IPS DF 4.7 (cell line): ENCODE measurements at regions not wholly inside any gene's neighbourhood (a gene's known extent, or its start where the extent isn't known, plus 50 kb on each side); places are given as distances from the start of the nearest gene placed in this dataset.

Source experiments
- DNase-seq: peaks from one replicate; pipeline ENCODE4 v3.0.0-alpha.2; 2013; ENCODE audit warnings: low spot score; ENCODE audit errors: extremely low read depth

GRCh38 chr22:48609279-48609865 is 1218.3 kb downstream of the BRD1 start:
- no peak for DNase-seq

GRCh38 chr22:48607901-48608662 is 1219.6 kb downstream of the BRD1 start:
- DNase-seq, result no peak

DNA sequence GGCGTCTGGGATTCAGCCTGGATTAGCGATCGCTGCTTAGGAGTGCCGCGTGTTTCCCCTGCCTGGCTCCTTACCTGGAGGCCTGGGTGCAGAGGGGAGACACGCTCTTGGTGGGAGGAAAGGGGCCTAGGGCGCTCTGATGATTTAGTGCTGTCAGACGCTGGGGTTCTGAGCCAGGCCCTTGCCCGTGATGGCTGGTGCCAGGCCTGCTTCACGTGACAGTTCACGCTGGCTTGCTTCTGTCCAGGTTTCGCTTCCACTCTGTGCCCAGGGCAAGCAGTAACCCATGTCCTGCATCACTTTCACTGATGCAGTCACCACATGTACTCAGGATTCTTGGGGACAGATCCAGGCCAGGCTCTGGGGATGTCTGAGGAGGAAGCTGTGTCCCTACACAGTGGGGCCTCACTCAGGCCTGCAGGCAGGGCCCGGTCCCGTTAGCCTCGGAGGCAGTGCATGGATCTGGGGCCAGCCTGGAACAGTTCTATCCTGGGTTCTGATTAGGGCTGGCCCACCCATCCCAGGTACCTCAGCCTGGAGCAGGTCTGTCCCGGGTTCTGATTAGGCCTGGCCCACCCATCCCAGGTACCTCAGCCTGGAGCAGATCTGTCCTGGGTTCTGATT is 1220.9 kb downstream of the BRD1 start:
- DNase-seq, result no peak

GRCh38 chr22:48605856-48606481 is 1221.7 kb downstream of the BRD1 start:
- DNase-seq, result no peak

GRCh38 chr22:48605125-48605524 is 1222.5 kb downstream of the BRD1 start:
- DNase-seq, result no peak

GRCh38 chr22:48603621-48604320 is 1223.9 kb downstream of the BRD1 start:
- DNase-seq, result no peak

DNA sequence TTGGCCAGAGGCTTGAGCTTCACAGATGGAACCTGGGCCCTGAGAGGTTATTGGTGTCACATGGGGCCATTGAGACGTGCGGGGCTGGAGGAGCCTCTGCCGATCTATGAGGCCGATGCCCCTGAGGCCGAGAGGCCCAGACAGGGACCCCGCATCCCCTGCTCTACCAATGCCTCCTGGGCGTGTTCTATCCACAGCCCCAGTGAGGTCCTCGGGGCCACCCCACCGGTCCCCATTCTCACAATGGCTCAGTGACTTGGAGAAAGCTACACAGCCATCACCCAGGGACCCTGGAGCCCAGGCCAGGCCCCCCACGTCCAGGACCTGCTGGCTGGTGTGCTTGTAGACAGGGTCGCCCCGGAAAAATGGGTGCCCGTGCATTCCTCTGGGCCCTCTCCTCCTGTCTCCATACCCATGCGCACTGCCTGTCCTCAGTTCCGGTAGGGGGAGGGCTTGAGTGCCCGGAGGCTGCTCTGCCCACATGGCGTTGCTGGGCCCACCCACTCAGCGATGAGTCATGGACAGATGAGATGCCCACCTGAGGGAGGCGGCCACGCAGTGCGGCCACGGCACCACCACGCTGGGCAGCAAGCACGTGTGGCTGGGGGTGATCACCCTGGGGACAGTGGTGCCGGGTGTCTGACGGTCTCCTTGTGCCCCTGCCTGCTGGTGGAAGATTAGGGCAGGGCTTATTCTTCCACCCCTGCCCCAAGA is 1224.7 kb downstream of the BRD1 start:
- DNase-seq, result no peak

GRCh38 chr22:48600681-48601080 is 1227.0 kb downstream of the BRD1 start:
- DNase-seq, result no peak

- no peak for DNase-seq
These were observed 1227.5 kb downstream of the BRD1 start for GRCh38 chr22:48600171-48600570.

DNA sequence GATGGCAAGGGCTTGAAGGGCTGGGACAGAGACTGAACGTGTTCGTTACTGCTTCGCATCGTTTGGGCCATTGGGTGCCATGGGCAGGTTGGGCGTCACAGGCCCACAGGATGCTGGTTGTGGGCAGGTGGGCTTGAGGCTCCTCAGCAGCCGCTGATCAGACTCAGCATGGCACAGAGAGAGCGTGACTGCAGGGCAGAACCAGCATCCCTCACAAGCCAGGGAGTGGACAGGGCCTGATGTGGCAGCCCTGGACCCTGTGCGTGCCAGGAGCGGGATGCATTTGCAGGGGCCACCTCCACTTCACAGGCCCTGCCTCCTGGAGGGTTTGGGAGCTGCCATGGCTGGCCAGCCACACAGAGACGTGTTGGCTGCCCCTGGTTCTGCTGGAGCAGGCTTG is 1228.3 kb downstream of the BRD1 start:
- no peak for DNase-seq

- DNase-seq, result no peak
These were observed 1231.4 kb downstream of the BRD1 start for GRCh38 chr22:48596111-48596850.

DNA sequence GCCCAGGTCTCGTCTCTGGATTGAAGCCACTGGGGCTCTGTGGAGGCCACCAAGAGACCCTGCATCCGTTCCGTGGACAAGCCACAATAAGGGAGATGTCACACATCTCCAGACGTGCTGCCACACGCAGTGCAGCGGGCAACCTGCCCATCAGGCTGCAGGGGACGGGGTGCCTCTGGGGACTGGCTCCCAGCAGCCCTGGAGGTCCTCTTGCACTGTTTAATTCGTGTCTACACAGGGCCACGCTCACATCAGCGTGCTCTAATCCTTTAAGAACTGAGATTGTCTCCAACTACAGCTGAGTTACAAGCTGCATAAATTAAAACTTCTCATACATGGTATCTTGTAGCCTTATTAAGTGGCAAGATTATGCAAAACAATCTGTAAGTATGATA is 1232.2 kb downstream of the BRD1 start:
- DNase-seq, result no peak

GRCh38 chr22:48594757-48595510 is 1232.7 kb downstream of the BRD1 start:
- no peak for DNase-seq

DNA sequence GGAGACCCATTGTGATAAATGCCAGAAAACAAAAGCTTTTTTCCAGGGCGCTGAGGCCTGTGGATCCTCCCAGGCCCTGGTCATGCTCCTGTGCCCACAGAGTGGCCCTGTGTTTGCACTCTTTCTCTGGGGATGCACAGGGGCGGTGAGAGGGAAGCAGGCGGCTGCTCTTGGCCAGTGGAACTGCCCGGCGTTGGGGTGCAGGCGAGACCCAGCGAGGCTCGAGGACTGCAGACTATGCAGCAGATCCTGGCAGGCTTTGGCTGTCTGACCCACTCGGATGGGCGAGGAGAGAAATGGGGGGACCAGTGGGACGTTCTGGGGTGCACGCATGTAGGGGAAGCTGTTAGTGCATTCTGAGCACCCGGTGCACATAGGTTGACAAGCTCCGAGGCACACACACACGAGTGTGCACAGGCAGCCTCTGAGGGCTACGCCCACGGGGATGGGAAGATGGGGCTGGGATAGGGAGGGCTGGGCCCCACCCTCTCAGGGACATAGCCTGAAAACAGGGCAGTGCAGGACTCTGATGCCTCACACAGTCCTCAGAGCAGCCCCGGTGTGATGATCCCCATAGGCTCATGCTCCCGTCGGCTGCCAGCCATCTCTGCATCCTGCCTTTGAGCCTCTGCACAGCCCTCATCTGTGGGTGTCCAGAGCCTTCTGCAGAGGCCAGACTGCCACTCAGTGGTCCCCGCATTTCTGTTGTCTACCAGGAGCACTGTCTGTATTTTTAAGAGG is 1233.5 kb downstream of the BRD1 start:
- no peak for DNase-seq

GRCh38 chr22:48593551-48593950 is 1234.1 kb downstream of the BRD1 start:
- DNase-seq, result no peak

- DNase-seq, result no peak
These were observed 1234.7 kb downstream of the BRD1 start for GRCh38 chr22:48592931-48593330.

DNA sequence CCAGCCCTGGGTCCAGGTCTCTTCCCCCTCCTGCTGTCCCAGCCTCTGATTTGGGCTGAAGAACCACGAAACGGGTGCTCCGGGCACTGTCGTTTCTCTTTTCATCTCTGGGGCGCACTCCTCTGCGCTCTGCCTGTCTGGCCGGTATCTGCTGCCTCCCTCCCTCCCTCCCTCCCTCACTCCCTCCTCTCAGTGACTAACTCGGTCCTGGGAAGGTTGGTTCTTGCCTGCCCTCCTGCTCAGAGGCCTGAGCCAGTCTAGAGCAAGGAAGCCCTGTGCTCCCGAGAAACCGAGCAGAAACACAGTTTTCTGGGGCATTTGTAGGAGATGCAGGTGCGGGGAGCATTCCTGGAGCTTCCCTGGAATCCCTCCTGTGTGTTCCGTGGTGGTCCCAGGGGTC is 1235.2 kb downstream of the BRD1 start:
- DNase-seq, result no peak

- no peak for DNase-seq
These were observed 1235.7 kb downstream of the BRD1 start for GRCh38 chr22:48592066-48592345.
